Kidney epithelial cell (primary cell): ENCODE measurements at regions not wholly inside any gene's neighbourhood (a gene's known extent, or its start where the extent isn't known, plus 50 kb on each side); places are given as distances from the start of the nearest gene placed in this dataset.

ENCODE experiments used
- DNase-seq: peaks from one replicate; pipeline ENCODE4 v3.0.0-alpha.2; 2010; ENCODE audit warnings: low read depth
- H3K27me3 ChIP-seq: 2 replicates; pipeline ENCODE4 v1.6.0; 2011; ENCODE audit warnings: low read length; ENCODE audit not compliant: control insufficient read depth, insufficient read depth
- H3K36me3 ChIP-seq: 2 replicates; pipeline ENCODE4 v1.5.1; 2011; ENCODE audit warnings: low read length; ENCODE audit not compliant: control insufficient read depth, insufficient read depth
- H3K4me3 ChIP-seq: 2 replicates; pipeline ENCODE4 v1.5.1; 2011; ENCODE audit warnings: low read depth, mild to moderate bottlenecking, control low read depth, low read length
- TF ChIP-seq, protein P1 (sequence below): IDR thresholded peaks from 2 replicates; pipeline ENCODE4 v1.5.1; 2011; ENCODE audit warnings: mild to moderate bottlenecking, moderate library complexity, low read length, control low read depth, inconsistent platforms; ENCODE audit not compliant: insufficient read depth, poor library complexity, severe bottlenecking

DNA sequence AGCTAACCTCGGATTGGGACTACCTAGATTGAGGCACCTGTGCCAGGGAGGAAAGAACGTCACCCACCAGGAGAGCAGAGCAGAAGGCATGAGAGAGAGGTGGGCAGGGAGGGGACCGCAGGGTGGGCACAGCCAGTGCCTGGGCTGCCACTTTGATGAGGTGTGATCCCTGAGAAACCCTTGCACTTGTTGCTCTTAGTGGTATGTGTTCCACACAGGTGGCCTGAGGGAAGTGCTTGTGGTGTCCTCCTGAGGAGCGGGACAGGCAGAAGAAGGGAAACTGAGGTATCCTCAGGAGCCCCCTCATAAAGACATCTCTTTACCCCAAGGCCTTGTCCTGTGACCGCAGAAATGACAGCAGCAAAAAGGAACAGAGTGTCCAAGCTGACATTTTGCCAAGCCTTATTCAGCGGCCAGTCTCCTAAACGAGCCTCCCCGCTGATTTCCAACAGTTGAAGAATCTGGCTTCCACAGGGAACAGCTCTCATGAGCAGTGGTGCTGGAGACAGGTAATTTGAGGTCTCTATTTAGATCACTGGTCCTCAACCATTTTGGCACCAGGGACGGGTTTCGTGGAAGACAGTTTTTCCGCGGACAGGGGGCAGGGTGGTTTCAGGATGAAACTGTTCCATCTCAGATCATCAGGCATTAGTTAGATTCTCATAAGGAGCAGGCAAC is 82.4 kb downstream of the FOXD1 start:
- TF ChIP-seq, protein P1, sequence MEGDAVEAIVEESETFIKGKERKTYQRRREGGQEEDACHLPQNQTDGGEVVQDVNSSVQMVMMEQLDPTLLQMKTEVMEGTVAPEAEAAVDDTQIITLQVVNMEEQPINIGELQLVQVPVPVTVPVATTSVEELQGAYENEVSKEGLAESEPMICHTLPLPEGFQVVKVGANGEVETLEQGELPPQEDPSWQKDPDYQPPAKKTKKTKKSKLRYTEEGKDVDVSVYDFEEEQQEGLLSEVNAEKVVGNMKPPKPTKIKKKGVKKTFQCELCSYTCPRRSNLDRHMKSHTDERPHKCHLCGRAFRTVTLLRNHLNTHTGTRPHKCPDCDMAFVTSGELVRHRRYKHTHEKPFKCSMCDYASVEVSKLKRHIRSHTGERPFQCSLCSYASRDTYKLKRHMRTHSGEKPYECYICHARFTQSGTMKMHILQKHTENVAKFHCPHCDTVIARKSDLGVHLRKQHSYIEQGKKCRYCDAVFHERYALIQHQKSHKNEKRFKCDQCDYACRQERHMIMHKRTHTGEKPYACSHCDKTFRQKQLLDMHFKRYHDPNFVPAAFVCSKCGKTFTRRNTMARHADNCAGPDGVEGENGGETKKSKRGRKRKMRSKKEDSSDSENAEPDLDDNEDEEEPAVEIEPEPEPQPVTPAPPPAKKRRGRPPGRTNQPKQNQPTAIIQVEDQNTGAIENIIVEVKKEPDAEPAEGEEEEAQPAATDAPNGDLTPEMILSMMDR = no peak
- DNase-seq = no peak
- no peaks in the 10 kb centered on the region for H3K27me3 ChIP-seq
- no peaks in the 10 kb centered on the region for H3K36me3 ChIP-seq
- no peak overlapping the region for H3K4me3 ChIP-seq

GRCh38 chr5:73365301-73365853 is 83.2 kb downstream of the FOXD1 start:
- DNase-seq = no peak
- no peaks in the 10 kb centered on the region for H3K27me3 ChIP-seq
- no peaks in the 10 kb centered on the region for H3K36me3 ChIP-seq
- no peak overlapping the region for H3K4me3 ChIP-seq
- TF ChIP-seq, protein P1 = no peak

DNA sequence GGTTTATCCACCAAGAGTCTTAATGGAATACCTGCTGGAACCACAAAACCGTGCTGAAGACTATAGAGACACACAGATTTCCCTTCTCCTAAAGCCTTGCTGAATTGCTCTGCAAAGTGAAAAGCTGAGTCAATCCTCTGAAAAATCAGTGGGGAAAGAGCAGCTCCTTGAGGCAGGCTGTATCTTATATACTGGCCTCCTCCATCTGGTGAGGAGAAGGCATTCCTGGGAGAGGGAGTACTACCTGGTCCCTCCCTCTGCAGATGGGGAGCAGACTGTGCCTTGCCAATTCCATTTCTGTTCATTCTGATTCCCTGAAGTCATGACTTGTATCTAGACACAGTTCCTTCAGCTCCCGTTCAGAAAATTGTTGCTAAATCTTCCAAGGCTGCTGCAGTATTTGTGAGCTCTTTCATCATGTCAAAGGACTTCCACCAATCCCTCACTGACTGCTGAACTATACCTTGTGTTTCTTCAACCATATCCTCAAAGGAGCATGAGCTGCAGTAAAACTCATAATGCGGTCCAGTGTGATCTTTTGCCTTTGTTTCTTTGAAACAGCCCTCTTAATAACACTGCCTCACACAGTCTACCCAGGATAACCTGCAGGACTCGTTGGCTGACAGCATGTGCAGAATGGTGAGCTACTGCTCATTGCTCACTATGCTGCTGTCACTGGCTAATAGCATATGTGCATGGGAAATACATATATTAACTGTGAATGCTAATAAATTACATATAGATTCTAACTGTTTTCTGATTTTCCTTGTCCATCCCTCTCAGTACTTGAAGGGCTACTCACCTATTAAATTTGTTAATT is 84.5 kb downstream of the FOXD1 start:
- TF ChIP-seq, protein P1 = peak; percentile 10
- H3K27me3 ChIP-seq = no peaks in the 10 kb centered on the region
- DNase-seq = no peak

GRCh38 chr5:73359395-73359794 is 89.2 kb downstream of the FOXD1 start:
- no peak for DNase-seq
- no peaks in the 10 kb centered on the region for H3K27me3 ChIP-seq
- no peak overlapping the region for H3K4me3 ChIP-seq
- TF ChIP-seq, protein P1 = no peak
- no peaks in the 10 kb centered on the region for H3K36me3 ChIP-seq

More for the DNA sequence above, 84.5 kb downstream of the FOXD1 start:
- Histone ChIP-seq H3K36me3 (no peaks in the 10 kb centered on the region), H3K4me3 (no peak overlapping the region)

DNA sequence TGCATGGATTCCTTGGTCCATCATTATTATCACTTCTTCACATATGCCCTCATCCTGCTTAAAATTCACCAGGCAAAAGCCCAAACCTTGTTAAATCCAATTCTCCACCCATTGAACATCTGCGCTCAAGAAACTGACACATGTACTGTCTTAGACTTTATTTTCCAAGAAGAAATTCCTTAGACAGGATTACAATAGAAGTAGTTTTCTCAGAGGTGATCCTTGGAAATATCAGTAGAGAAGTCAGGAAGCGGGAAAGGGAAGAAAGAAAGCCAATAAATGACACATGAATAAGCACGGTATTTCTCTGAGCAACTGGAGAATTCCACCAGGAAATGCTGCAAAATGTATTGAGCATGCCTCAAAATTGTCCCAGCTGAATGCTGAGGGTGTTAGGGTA is 90.2 kb downstream of the FOXD1 start:
- H3K36me3 ChIP-seq = no peaks in the 10 kb centered on the region

More for the DNA sequence above, 90.2 kb downstream of the FOXD1 start:
- no peak overlapping the region for H3K4me3 ChIP-seq
- no peak for DNase-seq
- TF ChIP-seq, protein P1 = no peak
- H3K27me3 ChIP-seq = no peaks in the 10 kb centered on the region
